GM19463 (cell line): ENCODE measurements at regions not wholly inside any gene's neighbourhood (a gene's known extent, or its start where the extent isn't known, plus 50 kb on each side); places are given as distances from the start of the nearest gene placed in this dataset.
"Not testable (repeated sequence)": the region's sequence is repeated elsewhere in the genome, so short reads cannot be mapped to it uniquely, and the experiment has no call there.

ENCODE experiments used
- ATAC-seq: cut with Tn5 transposase; IDR thresholded peaks from one replicate; pipeline ENCODE4 v1.9.1; 2021; ENCODE audit warnings: mild to moderate bottlenecking, moderate library complexity; ENCODE audit not compliant: unreplicated experiment

GRCh38 chrX:123036401-123036800, 147.7 kb upstream of the GRIA3 start:
- no peak for ATAC-seq

DNA sequence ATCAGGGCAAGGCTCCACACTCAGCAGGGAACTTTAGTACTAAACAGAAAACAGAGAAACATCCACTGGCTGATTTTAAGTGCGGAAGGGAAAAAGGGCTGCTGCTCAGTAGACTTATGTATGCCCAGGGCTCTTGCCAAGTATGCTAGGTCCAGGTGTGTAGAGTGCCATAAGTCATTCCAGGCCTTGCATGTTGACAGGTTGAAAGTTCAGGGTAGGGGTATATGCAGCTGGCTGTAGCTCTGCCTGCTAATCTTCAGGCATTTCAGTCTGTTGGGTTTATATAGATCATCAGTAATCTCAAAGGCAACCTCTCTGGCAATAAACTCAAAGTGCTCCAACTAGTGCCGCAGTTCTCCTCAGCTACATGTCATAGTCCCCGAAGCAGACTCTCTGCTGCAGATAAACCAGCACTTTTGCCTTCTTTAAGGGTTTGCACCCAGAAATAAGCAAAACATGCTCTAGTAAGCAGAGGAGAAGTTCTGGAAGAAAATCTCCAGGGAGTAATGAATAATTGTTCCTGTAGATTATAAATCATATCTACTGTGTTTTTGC, 134.9 kb upstream of the GRIA3 start:
- no peak for ATAC-seq

- ATAC-seq: no peak
Measured at GRCh38 chrX:123060986-123061385, 123.1 kb upstream of the GRIA3 start.

DNA sequence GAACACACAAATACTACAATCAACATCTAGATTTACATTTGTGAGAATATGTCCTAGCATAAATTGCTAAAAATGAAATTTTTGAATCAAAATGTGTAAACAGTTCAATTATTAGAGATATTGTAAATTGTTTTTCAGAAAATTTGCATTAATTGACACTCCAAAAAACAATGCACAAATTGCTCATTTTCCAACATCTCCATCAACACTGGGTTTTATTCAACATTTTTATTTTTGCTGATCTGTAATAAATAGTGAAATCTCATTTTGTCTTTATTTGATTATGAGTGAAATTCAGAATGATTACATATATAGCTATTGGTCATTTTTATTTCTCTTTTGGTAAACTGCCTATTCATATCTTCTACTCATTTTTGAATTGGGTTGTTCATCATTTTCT, 120.0 kb upstream of the GRIA3 start:
- no peak for ATAC-seq

DNA sequence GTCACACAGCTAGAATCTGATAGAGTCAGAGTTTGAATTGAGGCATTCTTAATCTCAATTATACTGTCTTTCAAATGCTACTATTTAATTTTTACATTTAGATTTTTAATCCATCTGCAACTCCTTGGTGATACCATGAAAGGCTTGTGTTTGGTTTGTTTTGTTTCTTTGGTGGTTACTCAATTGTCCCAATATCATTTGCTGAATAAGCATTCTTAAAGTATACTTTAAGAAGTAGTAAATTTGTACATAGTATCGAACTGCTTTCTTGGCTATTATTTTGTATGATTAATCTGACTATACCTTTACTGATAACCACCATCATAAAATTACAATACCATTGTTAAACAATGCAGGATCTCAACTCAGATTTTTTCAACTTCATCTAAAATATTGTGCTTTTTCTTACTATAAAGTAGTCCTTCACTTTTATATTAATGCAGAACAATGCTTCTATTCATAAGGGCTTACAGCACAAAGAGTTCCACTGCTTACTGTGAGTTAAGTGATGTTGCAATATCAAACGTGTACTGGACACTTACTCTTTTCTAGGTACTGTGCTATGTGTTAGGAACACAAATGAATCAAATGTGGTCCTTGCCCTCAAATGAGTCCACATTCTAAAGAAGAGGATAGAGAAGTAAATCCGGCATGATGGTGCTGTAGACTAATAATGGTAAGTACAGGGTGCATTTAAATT, 111.2 kb upstream of the GRIA3 start:
- ATAC-seq: no peak

DNA sequence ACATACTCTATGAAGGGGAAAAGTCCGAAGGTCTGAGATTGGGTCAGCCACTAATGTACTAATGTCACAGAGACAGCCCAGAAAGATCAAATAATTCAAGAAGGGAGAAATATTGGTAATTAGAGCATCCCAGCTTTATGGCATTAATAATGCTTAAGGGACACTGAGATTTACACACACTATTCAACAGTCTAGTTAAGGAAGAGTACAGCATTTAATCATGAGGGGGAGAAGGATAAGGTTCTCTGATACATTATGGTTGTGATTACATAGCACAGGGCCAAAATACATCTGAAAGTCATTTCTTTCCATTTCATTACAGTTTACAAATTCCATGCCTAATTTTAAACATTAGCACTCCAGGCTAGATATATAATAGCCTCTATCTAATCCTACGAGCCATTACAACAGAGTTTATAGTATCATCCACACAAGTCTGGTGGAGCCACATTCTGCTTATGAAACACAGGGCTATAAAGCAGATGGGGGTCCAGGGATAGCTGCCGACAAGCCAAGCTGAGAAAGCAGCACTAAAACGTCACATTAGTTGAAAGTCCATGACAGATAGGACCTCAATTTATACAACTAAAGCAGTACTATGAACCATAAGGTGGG, 108.0 kb upstream of the GRIA3 start:
- no peak for ATAC-seq

- no peak for ATAC-seq
Measured at GRCh38 chrX:123077631-123078030, 106.4 kb upstream of the GRIA3 start.

GRCh38 chrX:123080065-123080464, 104.0 kb upstream of the GRIA3 start:
- no peak for ATAC-seq

DNA sequence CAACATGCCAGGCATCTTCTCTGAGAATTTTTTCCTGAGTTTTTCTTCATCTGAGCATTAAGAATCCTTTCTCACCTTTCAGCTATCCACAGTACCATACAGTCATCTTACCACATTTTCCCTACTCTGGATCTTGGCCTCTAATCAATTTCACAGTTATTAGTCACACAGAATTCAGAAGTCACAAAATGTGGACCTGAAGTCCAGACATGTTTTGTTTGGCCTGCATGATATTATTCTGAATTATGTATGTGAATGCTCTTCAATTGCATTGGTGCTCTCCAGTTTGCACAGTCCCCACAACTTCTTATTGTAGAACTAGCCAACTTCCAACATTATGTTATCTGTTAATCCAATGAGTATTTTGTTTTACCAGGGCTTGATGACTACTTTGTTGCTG, 102.3 kb upstream of the GRIA3 start:
- ATAC-seq: no peak

DNA sequence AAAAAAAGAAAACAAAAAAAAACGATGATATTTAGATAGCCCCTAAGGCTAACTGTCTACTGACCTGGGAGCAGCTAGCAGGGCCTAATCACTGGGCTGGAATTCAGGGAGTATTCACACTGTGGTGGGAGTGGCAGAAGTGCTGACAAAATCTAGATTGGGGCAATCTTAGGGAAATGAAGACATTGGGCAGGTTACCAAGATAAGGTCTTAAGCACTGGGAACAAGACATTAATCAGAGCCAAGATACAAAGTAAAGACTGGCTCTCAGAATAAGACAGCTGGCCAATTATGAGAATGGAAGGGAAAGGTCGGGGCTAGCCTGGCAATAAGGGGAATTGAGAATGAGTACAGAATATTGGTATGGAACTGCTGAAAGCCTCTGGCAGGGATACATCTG, 100.2 kb upstream of the GRIA3 start:
- no peak for ATAC-seq

DNA sequence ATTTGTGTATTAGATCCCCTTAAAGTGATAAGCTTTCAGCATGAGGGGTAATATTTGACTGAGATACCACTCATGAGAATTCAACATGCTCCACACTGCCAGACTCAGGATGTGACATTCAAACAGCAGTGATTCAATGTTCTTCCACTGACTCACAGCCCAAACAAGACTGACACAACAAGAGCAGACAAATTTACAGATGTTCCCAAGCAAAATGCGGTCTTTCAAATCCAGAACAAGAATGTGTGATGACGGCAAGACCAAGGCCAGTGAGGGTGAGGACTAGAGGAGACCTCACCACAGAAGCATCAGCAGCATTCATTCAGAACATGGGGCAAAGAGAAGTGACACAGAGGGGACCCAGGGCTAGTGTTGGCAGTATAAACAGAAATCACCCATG, 99.3 kb upstream of the GRIA3 start:
- ATAC-seq: no peak

DNA sequence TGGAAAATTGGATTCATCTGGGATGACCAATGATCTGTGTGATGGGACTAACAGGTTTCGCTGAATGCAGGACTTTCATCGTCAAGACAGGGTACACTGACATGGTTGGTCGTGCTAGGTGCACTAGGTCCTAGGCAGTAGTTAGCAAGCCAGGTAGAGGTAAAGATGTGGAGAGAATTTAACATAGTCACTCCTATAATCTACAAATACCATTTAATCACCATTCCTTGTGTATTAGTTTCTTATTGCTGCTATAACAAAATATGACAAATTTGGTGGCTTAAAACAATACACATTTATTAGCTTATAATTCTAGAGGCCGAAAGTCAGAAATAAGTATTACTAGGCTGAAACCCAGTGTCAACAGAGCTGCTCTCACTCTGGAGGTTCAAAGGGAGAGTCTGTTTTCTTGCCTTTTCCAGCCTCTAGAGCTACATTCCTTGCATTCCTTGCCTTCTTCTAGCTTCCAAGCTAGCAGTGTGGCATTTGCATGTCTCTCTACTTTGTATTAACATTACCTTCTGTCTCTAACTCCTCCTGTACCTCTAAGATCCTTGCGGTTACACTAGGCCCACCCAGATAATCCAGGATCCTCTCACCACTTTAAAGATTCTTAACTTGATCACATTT, 98.7 kb upstream of the GRIA3 start:
- ATAC-seq: no peak

DNA sequence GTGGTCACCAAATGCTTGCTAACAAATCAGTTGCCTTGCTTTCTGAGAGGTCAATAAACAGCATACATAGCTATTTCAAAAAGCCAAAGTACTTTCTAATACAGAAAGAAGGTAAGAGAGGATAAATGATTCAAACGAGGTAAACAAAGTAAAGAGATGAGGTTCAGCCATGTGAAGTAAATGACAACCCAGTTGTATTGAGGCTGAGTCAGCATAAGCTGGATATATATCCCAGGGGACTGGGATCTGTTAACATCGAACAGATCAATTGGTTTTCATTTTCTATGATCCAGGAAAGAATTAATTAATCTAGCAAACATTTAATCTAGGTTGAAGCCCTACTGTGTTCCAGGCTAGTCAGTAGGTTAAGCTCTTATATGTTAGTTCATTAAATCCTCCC, 97.3 kb upstream of the GRIA3 start:
- ATAC-seq: no peak

DNA sequence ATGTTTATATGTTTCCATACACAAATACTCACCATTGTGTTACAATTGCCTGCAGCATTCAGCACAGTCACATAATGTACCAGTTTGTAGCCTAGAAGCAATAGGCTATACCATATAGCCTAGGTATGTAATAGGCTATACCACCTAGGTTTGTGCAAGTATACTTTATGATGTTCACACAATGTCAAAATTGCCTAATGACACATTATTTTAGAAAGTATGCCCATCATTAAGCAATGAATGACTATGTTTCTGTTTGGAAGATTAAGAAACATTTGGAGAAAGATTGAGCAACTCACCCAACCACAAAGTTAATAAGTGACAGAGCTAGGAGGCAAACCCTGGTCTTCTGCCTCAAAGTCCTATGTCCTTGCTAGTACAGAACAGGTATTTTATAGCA, 96.8 kb upstream of the GRIA3 start:
- peak; percentile 49 for ATAC-seq

DNA sequence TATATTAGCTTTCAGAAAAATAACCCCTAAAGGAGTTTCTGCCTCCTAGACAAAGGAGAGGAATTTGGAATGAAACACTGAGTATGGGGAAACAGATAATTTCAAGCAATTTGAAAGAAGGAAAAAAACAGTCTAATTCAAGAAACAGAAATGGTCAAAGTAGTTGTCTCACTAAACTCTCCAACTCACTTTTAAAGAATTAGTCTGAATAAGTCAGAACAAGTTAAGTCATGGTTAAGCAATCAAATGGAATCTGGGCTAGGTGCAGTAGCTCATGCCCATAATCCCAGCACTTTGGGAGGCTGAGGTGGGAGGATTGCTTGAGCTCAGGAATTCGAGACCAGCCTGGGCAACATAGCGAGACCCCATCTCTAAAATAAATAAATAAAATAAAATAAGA, 95.7 kb upstream of the GRIA3 start:
- no peak for ATAC-seq

- ATAC-seq: no peak
Measured at GRCh38 chrX:123088930-123089329, 95.1 kb upstream of the GRIA3 start.

GRCh38 chrX:123093792-123094191, 90.3 kb upstream of the GRIA3 start:
- ATAC-seq: no peak

DNA sequence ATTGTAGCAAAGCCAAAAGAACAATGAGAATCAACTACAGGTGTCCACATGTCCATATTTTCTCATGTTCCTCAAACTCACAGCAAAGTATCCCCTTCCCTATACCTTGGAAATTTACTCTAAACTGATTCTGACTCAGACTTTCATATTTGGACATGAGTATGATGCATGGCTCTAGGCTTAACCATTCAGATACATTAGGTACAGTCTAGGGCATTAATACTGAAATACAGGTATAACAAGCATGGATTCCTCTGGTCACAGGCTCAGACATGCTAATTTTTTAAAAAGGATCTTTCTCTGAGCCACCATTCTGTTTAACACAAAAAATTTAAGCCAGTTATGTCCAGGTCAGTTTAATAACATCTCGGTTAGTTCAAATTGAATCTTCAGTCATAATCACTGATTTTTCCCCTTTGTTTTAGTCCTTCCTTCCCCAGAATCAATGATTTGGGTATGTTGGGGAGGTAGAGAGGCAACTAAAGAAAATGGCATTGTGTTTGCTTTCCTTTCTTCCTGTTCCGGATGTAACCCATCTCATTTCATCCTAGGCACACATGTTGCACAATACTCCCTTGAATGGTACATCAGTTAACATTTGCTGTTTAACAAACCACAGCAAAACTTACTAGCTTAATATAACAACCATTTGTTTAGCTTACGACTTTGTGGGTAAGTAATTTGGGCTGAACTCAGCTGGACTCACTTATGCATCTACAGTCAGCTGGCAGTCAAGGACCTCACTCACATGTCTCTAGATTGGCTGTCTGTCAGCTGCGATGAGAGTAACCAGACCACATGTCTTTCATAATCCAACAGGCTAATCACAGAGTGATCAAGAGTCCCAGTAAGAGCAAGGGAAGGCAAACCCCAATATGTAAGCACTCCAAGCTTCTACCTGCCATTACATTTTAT, 75.3 kb upstream of the GRIA3 start:
- no peak for ATAC-seq

- no peak for ATAC-seq
Measured at GRCh38 chrX:123121241-123121640, 62.8 kb upstream of the GRIA3 start.

- ATAC-seq: not testable (repeated sequence)
Measured at GRCh38 chrX:123129805-123130204, 54.3 kb upstream of the GRIA3 start.
